ENCODE measurements at regions not wholly inside any gene's neighbourhood (a gene's known extent, or its start where the extent isn't known, plus 50 kb on each side); places are given as distances from the start of the nearest gene placed in this dataset.

DNA sequence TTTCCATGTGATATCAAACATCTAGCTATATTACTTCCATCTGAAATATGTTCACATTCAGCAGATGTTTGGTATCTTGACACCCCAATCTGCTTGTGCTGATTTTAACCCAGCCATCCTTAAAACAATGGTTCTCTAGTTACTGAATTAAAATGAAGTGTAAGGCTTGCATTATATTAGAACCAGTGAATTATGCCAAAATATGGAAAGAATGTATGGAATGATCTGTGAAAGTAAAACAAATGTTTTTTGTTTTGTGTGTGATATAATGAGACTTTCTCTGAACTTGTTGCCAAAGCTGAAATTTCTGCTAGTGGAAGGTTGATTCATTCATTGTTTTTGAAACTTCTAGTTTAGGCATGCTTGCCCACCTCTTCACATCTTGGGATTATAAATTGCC lies 317.1 kb downstream of the MEX3B start:
- ATAC-seq (no peak), FAIRE-seq (no peak), DNase-seq (ENCODE audit: extremely low read depth in 1 of 4, low spot score in 3 of 4) (no peak)
- POLR2A ChIA-PET = no interaction called here
- Histone ChIP-seq H3K27ac (ENCODE audit: extremely low read depth, low read depth, low read length) (no peak overlapping the region), H3K9ac (ENCODE audit: insufficient read depth in 1 of 2, low read depth in 2 of 2, low read length in 2 of 2) (no peak overlapping the region), H4K20me1 (replicated peaks; ENCODE audit: control insufficient read depth, insufficient read depth, low read length) (no peaks in the 10 kb centered on the region), H3K9me1 (ENCODE audit: control insufficient read depth, insufficient read depth, low read length) (no peaks in the 10 kb centered on the region), H3K4me3 (no peak overlapping the region), H3K4me1 (replicated peaks in 1 of 2; ENCODE audit: control insufficient read depth in 2 of 2, insufficient read depth in 2 of 2, low read length in 2 of 2) (no peaks in the 10 kb centered on the region), H3K27me3 (ENCODE audit: control insufficient read depth in 2 of 2, insufficient read depth in 2 of 2, low read length in 2 of 2) (no peaks in the 10 kb centered on the region), H3K79me2 (ENCODE audit: control insufficient read depth, insufficient read depth, low read length) (no peaks in the 10 kb centered on the region), H3K36me3 (ENCODE audit: control insufficient read depth, insufficient read depth, low read length) (no peaks in the 10 kb centered on the region), H2AFZ (ENCODE audit: low read depth, low read length) (no peak overlapping the region), H3K9me3 (replicated peaks; ENCODE audit: control insufficient read depth, insufficient read depth, low read depth, low read length) (no peaks in the 10 kb centered on the region), H3K4me2 (ENCODE audit: insufficient read depth, low read length) (no peak overlapping the region)
- in situ Hi-C loops (cut with MboI) (no loop called here), intact Hi-C loops (cut with micrococcal nuclease) (no loop called here)
- BruUV-seq (replicated peaks) = no TSS peak
- no peak for TF ChIP-seq PHB2 (IDR thresholded peaks at IDR 0.05; ENCODE audit: low read depth)
- TF ChIP-seq ARHGAP35 (IDR thresholded peaks at IDR 0.05; ENCODE audit: partially characterized antibody) = no peak
- TF ChIP-seq FOXA1 (IDR thresholded peaks at IDR 0.05; ENCODE audit: borderline replicate concordance) = no peak
- TF ChIP-seq, protein P1, sequence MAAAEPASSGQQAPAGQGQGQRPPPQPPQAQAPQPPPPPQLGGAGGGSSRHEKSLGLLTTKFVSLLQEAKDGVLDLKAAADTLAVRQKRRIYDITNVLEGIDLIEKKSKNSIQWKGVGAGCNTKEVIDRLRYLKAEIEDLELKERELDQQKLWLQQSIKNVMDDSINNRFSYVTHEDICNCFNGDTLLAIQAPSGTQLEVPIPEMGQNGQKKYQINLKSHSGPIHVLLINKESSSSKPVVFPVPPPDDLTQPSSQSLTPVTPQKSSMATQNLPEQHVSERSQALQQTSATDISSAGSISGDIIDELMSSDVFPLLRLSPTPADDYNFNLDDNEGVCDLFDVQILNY (CRISPR knock-in tag; IDR thresholded peaks at IDR 0.05) = no peak
- no peak for TF ChIP-seq TBP (optimal IDR thresholded peaks at IDR 0.05; ENCODE audit: low read depth, low read length)
- no peak for TF ChIP-seq ZNF778 (CRISPR knock-in tag; IDR thresholded peaks at IDR 0.05)
- TF ChIP-seq, protein P2, sequence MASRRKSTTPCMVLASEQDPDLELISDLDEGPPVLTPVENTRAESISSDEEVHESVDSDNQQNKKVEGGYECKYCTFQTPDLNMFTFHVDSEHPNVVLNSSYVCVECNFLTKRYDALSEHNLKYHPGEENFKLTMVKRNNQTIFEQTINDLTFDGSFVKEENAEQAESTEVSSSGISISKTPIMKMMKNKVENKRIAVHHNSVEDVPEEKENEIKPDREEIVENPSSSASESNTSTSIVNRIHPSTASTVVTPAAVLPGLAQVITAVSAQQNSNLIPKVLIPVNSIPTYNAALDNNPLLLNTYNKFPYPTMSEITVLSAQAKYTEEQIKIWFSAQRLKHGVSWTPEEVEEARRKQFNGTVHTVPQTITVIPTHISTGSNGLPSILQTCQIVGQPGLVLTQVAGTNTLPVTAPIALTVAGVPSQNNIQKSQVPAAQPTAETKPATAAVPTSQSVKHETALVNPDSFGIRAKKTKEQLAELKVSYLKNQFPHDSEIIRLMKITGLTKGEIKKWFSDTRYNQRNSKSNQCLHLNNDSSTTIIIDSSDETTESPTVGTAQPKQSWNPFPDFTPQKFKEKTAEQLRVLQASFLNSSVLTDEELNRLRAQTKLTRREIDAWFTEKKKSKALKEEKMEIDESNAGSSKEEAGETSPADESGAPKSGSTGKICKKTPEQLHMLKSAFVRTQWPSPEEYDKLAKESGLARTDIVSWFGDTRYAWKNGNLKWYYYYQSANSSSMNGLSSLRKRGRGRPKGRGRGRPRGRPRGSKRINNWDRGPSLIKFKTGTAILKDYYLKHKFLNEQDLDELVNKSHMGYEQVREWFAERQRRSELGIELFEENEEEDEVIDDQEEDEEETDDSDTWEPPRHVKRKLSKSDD (conservative IDR thresholded peaks at IDR 0.05; ENCODE audit: low read length) = no peak
- TF ChIP-seq, protein P3, sequence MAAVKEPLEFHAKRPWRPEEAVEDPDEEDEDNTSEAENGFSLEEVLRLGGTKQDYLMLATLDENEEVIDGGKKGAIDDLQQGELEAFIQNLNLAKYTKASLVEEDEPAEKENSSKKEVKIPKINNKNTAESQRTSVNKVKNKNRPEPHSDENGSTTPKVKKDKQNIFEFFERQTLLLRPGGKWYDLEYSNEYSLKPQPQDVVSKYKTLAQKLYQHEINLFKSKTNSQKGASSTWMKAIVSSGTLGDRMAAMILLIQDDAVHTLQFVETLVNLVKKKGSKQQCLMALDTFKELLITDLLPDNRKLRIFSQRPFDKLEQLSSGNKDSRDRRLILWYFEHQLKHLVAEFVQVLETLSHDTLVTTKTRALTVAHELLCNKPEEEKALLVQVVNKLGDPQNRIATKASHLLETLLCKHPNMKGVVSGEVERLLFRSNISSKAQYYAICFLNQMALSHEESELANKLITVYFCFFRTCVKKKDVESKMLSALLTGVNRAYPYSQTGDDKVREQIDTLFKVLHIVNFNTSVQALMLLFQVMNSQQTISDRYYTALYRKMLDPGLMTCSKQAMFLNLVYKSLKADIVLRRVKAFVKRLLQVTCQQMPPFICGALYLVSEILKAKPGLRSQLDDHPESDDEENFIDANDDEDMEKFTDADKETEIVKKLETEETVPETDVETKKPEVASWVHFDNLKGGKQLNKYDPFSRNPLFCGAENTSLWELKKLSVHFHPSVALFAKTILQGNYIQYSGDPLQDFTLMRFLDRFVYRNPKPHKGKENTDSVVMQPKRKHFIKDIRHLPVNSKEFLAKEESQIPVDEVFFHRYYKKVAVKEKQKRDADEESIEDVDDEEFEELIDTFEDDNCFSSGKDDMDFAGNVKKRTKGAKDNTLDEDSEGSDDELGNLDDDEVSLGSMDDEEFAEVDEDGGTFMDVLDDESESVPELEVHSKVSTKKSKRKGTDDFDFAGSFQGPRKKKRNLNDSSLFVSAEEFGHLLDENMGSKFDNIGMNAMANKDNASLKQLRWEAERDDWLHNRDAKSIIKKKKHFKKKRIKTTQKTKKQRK (IDR thresholded peaks at IDR 0.05; ENCODE audit: borderline replicate concordance, low read depth, low read length) = no peak
- TF ChIP-seq ZNF347 (CRISPR knock-in tag; IDR thresholded peaks at IDR 0.05; ENCODE audit: low read depth) = no peak
- CTCF ChIA-PET (ENCODE audit: low intra/inter-chr PET ratio) = no interaction called here
